Ovary (tissue), 3 donors: ENCODE measurements at regions not wholly inside any gene's neighbourhood (a gene's known extent, or its start where the extent isn't known, plus 50 kb on each side); places are given as distances from the start of the nearest gene placed in this dataset.

ENCODE experiments used
- POLR2A ChIP-seq: fragments of 450-650 bp; IDR thresholded peaks from one replicate; pipeline ENCODE4 v1.6.1; 2017; ENCODE audit warnings: antibody characterized with exemption, mild to moderate bottlenecking, moderate library complexity
- TF ChIP-seq, protein P1 (sequence below), 3 donors: fragments of 450-650 bp in 2 of 3; fragments of 200-600 bp in 1 of 3; IDR thresholded peaks; one replicate each; pipeline versions ENCODE4 v1.5.1 to v1.8.0; 2016 to 2022; ENCODE audit warnings: antibody characterized with exemption in 3 of 3, mild to moderate bottlenecking in 1 of 3
- donor health status: DM: no; HTN: no; CAD: no.

DNA sequence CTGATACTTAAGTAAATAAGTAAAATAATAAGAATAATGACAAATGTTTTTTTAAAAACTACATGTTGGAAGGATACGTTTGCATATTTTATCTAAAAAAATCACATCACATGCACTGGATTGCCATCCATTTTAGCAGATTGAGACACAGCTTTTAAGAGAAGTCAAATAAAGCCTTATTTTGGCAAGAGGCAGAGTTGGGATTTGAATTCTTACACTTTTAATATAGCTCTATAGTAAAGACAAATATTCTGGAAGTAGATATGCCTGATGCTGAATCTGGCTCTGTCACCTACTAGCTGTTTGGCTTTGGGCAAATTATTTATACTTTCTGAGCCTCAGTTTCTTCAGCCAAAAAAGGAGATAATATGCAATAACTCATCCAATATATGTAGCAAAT lies 386.4 kb downstream of the ETV1 start:
- TF ChIP-seq, protein P1, sequence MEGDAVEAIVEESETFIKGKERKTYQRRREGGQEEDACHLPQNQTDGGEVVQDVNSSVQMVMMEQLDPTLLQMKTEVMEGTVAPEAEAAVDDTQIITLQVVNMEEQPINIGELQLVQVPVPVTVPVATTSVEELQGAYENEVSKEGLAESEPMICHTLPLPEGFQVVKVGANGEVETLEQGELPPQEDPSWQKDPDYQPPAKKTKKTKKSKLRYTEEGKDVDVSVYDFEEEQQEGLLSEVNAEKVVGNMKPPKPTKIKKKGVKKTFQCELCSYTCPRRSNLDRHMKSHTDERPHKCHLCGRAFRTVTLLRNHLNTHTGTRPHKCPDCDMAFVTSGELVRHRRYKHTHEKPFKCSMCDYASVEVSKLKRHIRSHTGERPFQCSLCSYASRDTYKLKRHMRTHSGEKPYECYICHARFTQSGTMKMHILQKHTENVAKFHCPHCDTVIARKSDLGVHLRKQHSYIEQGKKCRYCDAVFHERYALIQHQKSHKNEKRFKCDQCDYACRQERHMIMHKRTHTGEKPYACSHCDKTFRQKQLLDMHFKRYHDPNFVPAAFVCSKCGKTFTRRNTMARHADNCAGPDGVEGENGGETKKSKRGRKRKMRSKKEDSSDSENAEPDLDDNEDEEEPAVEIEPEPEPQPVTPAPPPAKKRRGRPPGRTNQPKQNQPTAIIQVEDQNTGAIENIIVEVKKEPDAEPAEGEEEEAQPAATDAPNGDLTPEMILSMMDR (IDR thresholded peaks at IDR 0.05): no peak
- no peak for TF ChIP-seq POLR2A
